ENCODE measurements at regions not wholly inside any gene's neighbourhood (a gene's known extent, or its start where the extent isn't known, plus 50 kb on each side); places are given as distances from the start of the nearest gene placed in this dataset.

DNA sequence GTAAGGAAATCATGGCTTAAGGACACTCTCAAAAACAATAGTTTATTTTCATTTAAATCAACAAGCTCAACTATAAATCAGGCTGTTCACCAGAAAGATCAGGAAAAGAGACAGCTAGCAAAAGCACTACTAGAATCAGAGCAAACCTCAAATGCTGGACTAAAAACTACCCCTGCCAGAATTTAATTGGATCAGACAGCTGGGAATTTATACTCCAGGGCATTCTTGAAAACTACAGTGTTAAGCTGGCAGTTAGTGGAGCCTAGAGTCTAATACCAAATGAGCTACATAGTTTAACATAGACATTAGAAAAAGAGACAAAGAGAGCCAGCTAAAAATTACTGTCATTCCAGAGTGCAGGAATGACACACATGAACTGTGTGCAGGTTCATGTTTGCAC, 1016.4 kb upstream of the CRIM1 start (continued):
- no peak for TF ChIP-seq HDAC6 (IDR thresholded peaks at IDR 0.05; ENCODE audit: low read depth, low read length)
- no peak for TF ChIP-seq JUN (IDR thresholded peaks at IDR 0.05; ENCODE audit: low read depth, low read length)
- no peak for TF ChIP-seq SIRT6 (IDR thresholded peaks at IDR 0.05; ENCODE audit: low read length)
- TF ChIP-seq EGR1 (IDR thresholded peaks at IDR 0.05; ENCODE audit: borderline replicate concordance, low read depth, low read length): no peak

Measured in H1 (cell line).